HL-60 (cell line): ENCODE measurements at regions not wholly inside any gene's neighbourhood (a gene's known extent, or its start where the extent isn't known, plus 50 kb on each side); places are given as distances from the start of the nearest gene placed in this dataset.

ENCODE experiments used
- CTCF ChIP-seq: IDR thresholded peaks from one replicate; pipeline ENCODE4 v1.5.1; 2011; ENCODE audit warnings: low read length, control low read depth, inconsistent platforms; ENCODE audit not compliant: insufficient read depth
- GABPA ChIP-seq: IDR thresholded peaks from 2 replicates; pipeline ENCODE4 v1.6.1; 2012; ENCODE audit warnings: low read depth
- REST ChIP-seq: IDR thresholded peaks from 2 replicates; pipeline ENCODE4 v1.6.1; 2012; ENCODE audit warnings: low read depth; ENCODE audit not compliant: insufficient replicate concordance
- SPI1 ChIP-seq: IDR thresholded peaks from 2 replicates; pipeline ENCODE4 v1.6.1; 2012; ENCODE audit warnings: low read depth, mild to moderate bottlenecking, borderline replicate concordance

DNA sequence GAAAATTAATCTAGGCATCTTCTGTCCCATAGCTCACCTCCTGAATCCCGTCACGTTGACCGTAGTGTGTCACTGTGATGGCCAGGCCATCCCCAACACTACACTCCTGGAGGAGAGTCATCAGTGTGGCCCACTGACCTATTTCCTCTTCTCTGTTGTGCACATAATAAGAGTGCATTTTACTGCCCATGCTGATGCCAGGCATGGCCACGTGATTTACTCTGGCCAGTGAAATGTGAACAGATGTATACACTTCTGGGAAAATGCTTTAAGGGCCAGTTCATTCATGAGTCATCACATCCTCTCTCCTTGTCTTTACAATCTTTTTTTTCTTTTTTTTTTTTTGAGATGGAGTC, 101.9 kb upstream of the PIP4K2A start:
- TF ChIP-seq GABPA (no peak), CTCF (no peak), SPI1 (no peak), REST (no peak)
